ENCODE measurements at regions not wholly inside any gene's neighbourhood (a gene's known extent, or its start where the extent isn't known, plus 50 kb on each side); places are given as distances from the start of the nearest gene placed in this dataset.
"Not testable (repeated sequence)": the region's sequence is repeated elsewhere in the genome, so short reads cannot be mapped to it uniquely, and the experiment has no call there.

DNA sequence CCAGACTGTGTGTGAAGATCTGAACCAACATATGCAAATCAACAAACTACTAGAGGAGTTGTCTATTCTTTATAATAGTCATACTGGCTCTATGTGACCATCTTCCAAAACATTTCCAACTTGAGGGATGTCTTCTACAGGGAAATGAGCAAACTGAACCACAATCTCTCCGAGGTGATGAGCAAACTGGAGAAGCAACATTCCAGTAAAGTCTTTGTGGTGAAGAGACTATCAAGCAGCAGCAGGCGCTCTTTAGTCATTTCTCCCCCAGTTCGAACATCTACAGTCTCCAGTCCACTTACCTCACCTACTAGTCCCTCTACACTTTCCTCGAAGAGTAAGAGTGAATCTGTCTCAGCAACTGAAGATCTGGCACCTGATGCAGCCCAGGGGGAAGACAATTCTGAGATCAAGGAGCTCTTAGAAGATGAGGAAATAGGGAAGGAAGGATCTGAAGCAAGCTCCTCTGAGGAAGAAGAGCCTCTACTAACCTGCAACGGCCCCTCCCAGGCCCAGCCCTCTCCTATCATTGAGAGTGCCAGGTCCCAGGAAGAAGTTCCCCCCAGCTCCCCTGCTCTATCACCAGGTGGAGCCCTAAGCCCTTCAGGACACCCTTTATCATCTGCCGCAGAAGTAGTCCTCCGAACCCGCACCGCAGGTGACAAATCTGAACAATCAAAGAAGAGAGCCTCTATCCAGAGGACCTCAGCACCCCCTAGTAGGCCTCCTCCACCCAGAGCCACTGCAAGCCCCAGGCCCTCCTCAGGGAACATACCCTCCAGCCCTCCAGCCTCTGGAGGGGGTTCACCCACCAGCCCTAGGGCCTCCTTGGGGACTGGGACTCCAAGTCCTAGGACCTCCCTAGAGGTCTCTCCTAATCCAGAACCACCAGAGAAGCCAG, 98.1 kb downstream of the HNRNPD start:
- TF ChIP-seq CTCF (conservative IDR thresholded peaks at IDR 0.05) = no peak
- H3K27ac ChIP-seq = no peak overlapping the region

DNA sequence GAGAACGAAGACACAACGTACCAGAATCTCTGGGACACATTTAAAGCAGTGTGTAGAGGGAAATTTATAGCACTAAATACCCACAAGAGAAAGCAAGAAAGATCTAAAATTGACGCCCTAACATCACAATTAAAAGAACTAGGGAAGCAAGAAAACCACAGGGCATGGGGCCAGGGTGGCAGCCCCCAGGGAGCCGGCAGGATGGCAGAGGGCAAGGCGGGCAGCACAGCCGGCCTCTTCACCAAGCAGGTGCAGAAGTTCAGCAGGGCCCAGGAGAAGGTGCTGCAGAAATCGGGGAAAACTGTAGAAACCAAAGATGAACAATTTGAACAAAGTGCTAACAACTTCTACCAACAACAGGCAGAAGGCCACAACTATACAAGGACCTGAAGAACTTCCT, 99.1 kb downstream of the HNRNPD start:
- H3K27ac ChIP-seq = not testable (repeated sequence)

DNA sequence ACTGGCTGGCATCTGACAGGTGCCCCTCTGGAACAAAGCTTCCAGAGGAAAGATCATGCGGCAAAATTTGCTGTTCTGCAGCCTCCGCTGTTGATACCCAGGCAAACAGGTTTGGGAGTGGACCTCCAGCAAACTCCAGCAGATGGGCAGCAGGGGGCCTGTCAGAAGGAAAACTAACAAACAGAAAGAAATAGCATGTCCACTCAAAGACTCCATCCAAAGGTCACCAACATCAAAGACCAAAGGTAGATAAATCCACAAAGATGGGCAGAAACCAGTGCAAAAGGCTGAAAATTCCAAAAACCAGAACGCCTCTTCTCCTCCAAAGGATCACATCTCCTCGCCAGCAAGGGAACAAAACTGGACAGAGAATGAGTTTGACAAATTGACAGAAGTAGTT, 101.3 kb downstream of the HNRNPD start:
- not testable (repeated sequence) for H3K27ac ChIP-seq

- H3K27ac ChIP-seq = not testable (repeated sequence)
Observed at GRCh38 chr4:82271915-82272480, 101.8 kb downstream of the HNRNPD start.

- no peak overlapping the region for H3K27ac ChIP-seq
- peak; percentile 5 for TF ChIP-seq CTCF (conservative IDR thresholded peaks at IDR 0.05)
Observed at GRCh38 chr4:82268826-82269193, 105.0 kb downstream of the HNRNPD start.

- peak; percentile 96 for TF ChIP-seq CTCF (conservative IDR thresholded peaks at IDR 0.05)
- no peak overlapping the region for H3K27ac ChIP-seq
Observed at GRCh38 chr4:82268050-82268825, 105.6 kb downstream of the HNRNPD start.

GRCh38 chr4:82267506-82267905, 106.3 kb downstream of the HNRNPD start:
- TF ChIP-seq CTCF (conservative IDR thresholded peaks at IDR 0.05) = no peak
- no peak overlapping the region for H3K27ac ChIP-seq

DNA sequence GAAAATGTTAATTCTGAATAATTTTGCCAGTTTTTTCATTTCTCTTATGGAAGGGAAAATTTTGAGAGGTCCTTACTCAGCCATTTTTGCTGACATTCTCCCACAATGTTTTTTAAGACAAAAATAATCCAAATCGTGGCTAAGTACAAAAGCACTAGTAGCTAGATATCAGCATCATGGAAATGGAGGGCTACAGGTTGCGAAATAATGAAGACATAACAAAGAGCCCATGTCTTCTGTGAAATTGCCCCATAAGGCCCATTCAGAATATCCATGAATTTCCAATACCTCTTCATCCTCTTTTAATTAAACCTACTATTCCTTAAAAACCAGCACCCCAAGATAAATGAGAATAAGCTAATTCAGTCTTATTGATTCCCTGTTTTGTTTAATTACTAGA, 107.4 kb downstream of the HNRNPD start:
- no peak for TF ChIP-seq CTCF (conservative IDR thresholded peaks at IDR 0.05)
- H3K27ac ChIP-seq = no peak overlapping the region

DNA sequence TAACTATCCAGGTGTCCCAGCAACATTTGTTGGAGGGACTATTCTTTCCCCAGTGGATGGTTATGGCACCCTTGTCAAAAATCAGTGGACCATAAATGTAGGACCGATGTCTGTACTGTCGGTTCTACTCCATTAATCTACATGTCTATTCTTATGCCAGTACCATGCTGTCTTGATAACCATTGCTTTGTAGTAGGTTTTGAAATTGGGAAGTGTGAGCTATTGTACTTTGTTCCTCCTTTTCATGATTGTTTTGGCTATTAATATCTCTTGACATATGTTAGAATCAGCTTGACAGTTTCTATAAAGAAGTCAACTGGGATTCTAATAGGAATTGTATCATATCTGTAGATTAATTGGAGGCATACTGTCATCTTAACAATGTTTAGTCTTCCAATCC, 112.7 kb downstream of the HNRNPD start:
- no peak for TF ChIP-seq CTCF (conservative IDR thresholded peaks at IDR 0.05)
- no peak overlapping the region for H3K27ac ChIP-seq

Measured in VCaP (cell line).